MCF 10A (cell line): ENCODE measurements at regions not wholly inside any gene's neighbourhood (a gene's known extent, or its start where the extent isn't known, plus 50 kb on each side); places are given as distances from the start of the nearest gene placed in this dataset.

Source experiments
- BruUV-seq: library from RNA; stranded (reverse); fragments of 400-500 nt; replicated peaks from 2 replicates; lab custom pipeline; 2021; lab: Mats Ljungman, UMichigan
- CTCF ChIA-PET: fragments of 300-600 bp; sonication (Branson Sonifier 250); formaldehyde crosslinking; extraction: SDS; loops from one replicate; lab custom pipeline; 2021; ENCODE audit warnings: antibody characterized with exemption, inconsistent platforms; lab: Yijun Ruan, JAX
- POLR2A ChIA-PET: fragments of 300-600, 350-650 bp; sonication (Branson Sonifier 250); formaldehyde crosslinking; extraction: SDS; loops from one replicate; lab custom pipeline; 2020; ENCODE audit warnings: antibody characterized with exemption, inconsistent platforms; lab: Yijun Ruan, JAX
- DNase-seq: peaks from one replicate; pipeline ENCODE4 v3.0.0-alpha.2; 2018; ENCODE audit not compliant: unreplicated experiment
- H3K27ac Mint-ChIP-seq: one replicate; pipeline ENCODE4 v1.8.0; 2022; ENCODE audit warnings: mild to moderate bottlenecking, low read depth, mixed read lengths; ENCODE audit not compliant: unreplicated experiment
- H3K27me3 Mint-ChIP-seq: one replicate; pipeline ENCODE4 v1.8.0; 2022; ENCODE audit warnings: mixed read lengths; ENCODE audit not compliant: insufficient read depth, unreplicated experiment
- H3K36me3 Mint-ChIP-seq: one replicate; pipeline ENCODE4 v1.8.0; 2022; ENCODE audit warnings: mild to moderate bottlenecking, moderate library complexity, mixed read lengths; ENCODE audit not compliant: insufficient read depth, unreplicated experiment
- H3K4me1 Mint-ChIP-seq: one replicate; pipeline ENCODE4 v1.8.0; 2022; ENCODE audit warnings: mixed read lengths; ENCODE audit not compliant: insufficient read depth, unreplicated experiment
- H3K4me3 Mint-ChIP-seq: one replicate; pipeline ENCODE4 v1.8.0; 2022; ENCODE audit warnings: mild to moderate bottlenecking, moderate library complexity, mixed read lengths; ENCODE audit not compliant: unreplicated experiment
- H3K9me3 Mint-ChIP-seq: one replicate; pipeline ENCODE4 v1.8.0; 2022; ENCODE audit warnings: mixed read lengths; ENCODE audit not compliant: unreplicated experiment
- CTCF ChIP-seq: fragments of 200-600 bp; IDR thresholded peaks from one replicate; pipeline ENCODE4 v1.8.0; 2022; ENCODE audit warnings: antibody characterized with exemption, mild to moderate bottlenecking; ENCODE audit not compliant: unreplicated experiment
- intact Hi-C: fragments of 100-400 bp; cut with micrococcal nuclease; formaldehyde crosslinking; loops from 2 replicates; pipeline ENCODE4 v1.14.1; 2022

GRCh38 chr4:114386637-114387233 is 211.9 kb upstream of the UGT8 start:
- Mint-ChIP-seq H3K27ac (no peak overlapping the region), H3K9me3 (no peaks in the 10 kb centered on the region), H3K4me3 (no peak overlapping the region), H3K4me1 (no peaks in the 10 kb centered on the region), H3K27me3 (peaks cover 36% of the 10 kb centered on the region), H3K36me3 (no peaks in the 10 kb centered on the region)
- intact Hi-C loops: loop anchor here (1.0 to 10.0 kb wide), 3 partner anchors 273 to 1468 kb away; no protein-coding TSS in a partner anchor
- ChIA-PET CTCF (interaction anchor here (0.9 to 3.3 kb wide), 8 partner anchors 10 to 312 kb away, joined by 3 to 36 read pairs (median 10); no protein-coding TSS in a partner anchor), POLR2A (no interaction called here)
- BruUV-seq: no TSS peak
- peak; percentile 70 for TF ChIP-seq CTCF
- peak; percentile 56 for DNase-seq

GRCh38 chr4:114389070-114389685 is 209.4 kb upstream of the UGT8 start:
- no peak for DNase-seq
- TF ChIP-seq CTCF: no peak
- Mint-ChIP-seq H3K27ac (no peak overlapping the region), H3K9me3 (no peaks in the 10 kb centered on the region), H3K4me1 (no peaks in the 10 kb centered on the region), H3K4me3 (no peak overlapping the region), H3K27me3 (peaks cover 41% of the 10 kb centered on the region), H3K36me3 (no peaks in the 10 kb centered on the region)
- BruUV-seq: no TSS peak
- ChIA-PET POLR2A (no interaction called here), CTCF (interaction anchor here (0.6 to 3.3 kb wide), 13 partner anchors 124 to 1096 kb away, joined by 3 to 36 read pairs (median 4); no protein-coding TSS in a partner anchor)
- intact Hi-C loops: loop anchor here (10.0 kb wide), 1 partner anchor 1466 kb away; no protein-coding TSS in a partner anchor

- peaks cover 33% of the 10 kb centered on the region for H3K27me3 Mint-ChIP-seq
Measured at GRCh38 chr4:114393295-114394038, 205.1 kb upstream of the UGT8 start.

More at GRCh38 chr4:114393295-114394038, 205.1 kb upstream of the UGT8 start:
- Mint-ChIP-seq H3K36me3 (no peaks in the 10 kb centered on the region), H3K4me1 (no peaks in the 10 kb centered on the region), H3K27ac (no peak overlapping the region), H3K9me3 (no peaks in the 10 kb centered on the region), H3K4me3 (no peak overlapping the region)
- TF ChIP-seq CTCF: no peak
- intact Hi-C loops: no loop called here
- ChIA-PET CTCF (interaction anchor here (0.9 to 1.2 kb wide), 2 partner anchors 8 to 265 kb away, joined by 4 to 8 read pairs; no protein-coding TSS in a partner anchor), POLR2A (interaction anchor here (0.5 to 1.0 kb wide), 2 partner anchors 20 to 258 kb away, joined by 3 to 4 read pairs; no protein-coding TSS in a partner anchor)
- no peak for DNase-seq
- no TSS peak for BruUV-seq
